Uterus (tissue), 3 donors: ENCODE measurements at regions not wholly inside any gene's neighbourhood (a gene's known extent, or its start where the extent isn't known, plus 50 kb on each side); places are given as distances from the start of the nearest gene placed in this dataset.
"Not testable (repeated sequence)": the region's sequence is repeated elsewhere in the genome, so short reads cannot be mapped to it uniquely, and the experiment has no call there.

ENCODE experiments used
- DNase-seq, 2 donors: peaks; one replicate each; pipeline ENCODE4 v3.0.0-alpha.2; 2019 to 2020
- H3K27ac ChIP-seq, 2 donors: fragments of 200-600 bp; sonication (generic); 1 replicate in 1 of 2; 2 replicates in 1 of 2; pipeline ENCODE4 v1.5.1; 2016 to 2018
- H3K27me3 ChIP-seq, 2 donors: fragments of 200-600 bp; sonication (generic); one replicate each; pipeline ENCODE4 v1.5.1; 2018 to 2019; ENCODE audit warnings: control low read depth in 1 of 2
- H3K36me3 ChIP-seq, 2 donors: fragments of 200-600 bp; sonication (generic); one replicate each; pipeline ENCODE4 v1.5.1; 2019; ENCODE audit warnings: control low read depth in 1 of 2
- H3K4me1 ChIP-seq, 2 donors: fragments of 200-600 bp; sonication (generic); one replicate each; pipeline ENCODE4 v1.5.1; 2018 to 2019; ENCODE audit warnings: control low read depth in 1 of 2
- H3K4me3 ChIP-seq, 2 donors: fragments of 200-600 bp; sonication (generic); 1 replicate in 1 of 2; 2 replicates in 1 of 2; pipeline ENCODE4 v1.5.1; 2018 to 2019; ENCODE audit warnings: mild to moderate bottlenecking in 1 of 2
- H3K9me3 ChIP-seq, 2 donors: fragments of 200-600 bp; sonication (generic); one replicate each; pipeline ENCODE4 v1.5.1; 2019; ENCODE audit warnings: control low read depth in 1 of 2
- POLR2A ChIP-seq, 2 donors: fragments of 450-650 bp; IDR thresholded peaks; one replicate each; pipeline ENCODE4 v1.6.1; 2016; ENCODE audit warnings: antibody characterized with exemption in 2 of 2, mild to moderate bottlenecking in 1 of 2, moderate library complexity in 1 of 2
- intact Hi-C: fragments of 100-400 bp; cut with DNase I; formaldehyde crosslinking; loops from one replicate; pipeline ENCODE4 v1.15.1; 2023; ENCODE audit warnings: low total_unique reads
- TF ChIP-seq, protein P1 (sequence below), 4 experiments: fragments of 200-600 bp in 2 of 4; fragments of 450-650 bp in 2 of 4; sonication (generic) in 2 of 4; IDR thresholded peaks; one replicate each; pipeline ENCODE4 v1.5.1; 2016 to 2019; ENCODE audit warnings: antibody characterized with exemption in 4 of 4, mild to moderate bottlenecking in 2 of 4, moderate library complexity in 1 of 4
- donor health status: DM: yes; HTN: yes; CAD: no.

DNA sequence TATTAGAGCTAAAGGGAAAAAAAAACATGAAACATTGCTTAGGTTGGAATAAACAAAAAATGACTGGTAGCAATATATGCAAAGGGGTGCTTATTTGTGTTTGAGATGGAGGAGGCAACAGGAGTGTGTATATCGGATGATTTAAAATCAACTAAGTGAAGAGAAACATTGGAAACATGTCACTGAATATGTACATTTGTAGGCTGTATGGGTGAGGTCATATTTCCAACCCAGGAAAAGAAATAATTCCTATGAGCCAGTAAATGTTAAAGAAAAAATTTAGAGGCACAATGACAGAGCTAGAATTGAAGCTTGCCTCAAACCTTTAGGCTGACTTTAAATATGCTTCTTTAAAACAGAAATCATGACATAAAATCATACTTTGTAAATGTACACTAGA, 709.0 kb upstream of the SEMA3D start:
- Histone ChIP-seq H3K4me3 (no peak overlapping the region), H3K27ac (no peak overlapping the region), H3K27me3 (no peaks in the 10 kb centered on the region), H3K4me1 (no peaks in the 10 kb centered on the region), H3K36me3 (no peaks in the 10 kb centered on the region), H3K9me3 (no peaks in the 10 kb centered on the region)
- intact Hi-C loops: no loop called here
- no peak for TF ChIP-seq POLR2A (IDR thresholded peaks at IDR 0.05)
- TF ChIP-seq, protein P1, sequence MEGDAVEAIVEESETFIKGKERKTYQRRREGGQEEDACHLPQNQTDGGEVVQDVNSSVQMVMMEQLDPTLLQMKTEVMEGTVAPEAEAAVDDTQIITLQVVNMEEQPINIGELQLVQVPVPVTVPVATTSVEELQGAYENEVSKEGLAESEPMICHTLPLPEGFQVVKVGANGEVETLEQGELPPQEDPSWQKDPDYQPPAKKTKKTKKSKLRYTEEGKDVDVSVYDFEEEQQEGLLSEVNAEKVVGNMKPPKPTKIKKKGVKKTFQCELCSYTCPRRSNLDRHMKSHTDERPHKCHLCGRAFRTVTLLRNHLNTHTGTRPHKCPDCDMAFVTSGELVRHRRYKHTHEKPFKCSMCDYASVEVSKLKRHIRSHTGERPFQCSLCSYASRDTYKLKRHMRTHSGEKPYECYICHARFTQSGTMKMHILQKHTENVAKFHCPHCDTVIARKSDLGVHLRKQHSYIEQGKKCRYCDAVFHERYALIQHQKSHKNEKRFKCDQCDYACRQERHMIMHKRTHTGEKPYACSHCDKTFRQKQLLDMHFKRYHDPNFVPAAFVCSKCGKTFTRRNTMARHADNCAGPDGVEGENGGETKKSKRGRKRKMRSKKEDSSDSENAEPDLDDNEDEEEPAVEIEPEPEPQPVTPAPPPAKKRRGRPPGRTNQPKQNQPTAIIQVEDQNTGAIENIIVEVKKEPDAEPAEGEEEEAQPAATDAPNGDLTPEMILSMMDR (IDR thresholded peaks at IDR 0.05): no peak
- DNase-seq: no peak

DNA sequence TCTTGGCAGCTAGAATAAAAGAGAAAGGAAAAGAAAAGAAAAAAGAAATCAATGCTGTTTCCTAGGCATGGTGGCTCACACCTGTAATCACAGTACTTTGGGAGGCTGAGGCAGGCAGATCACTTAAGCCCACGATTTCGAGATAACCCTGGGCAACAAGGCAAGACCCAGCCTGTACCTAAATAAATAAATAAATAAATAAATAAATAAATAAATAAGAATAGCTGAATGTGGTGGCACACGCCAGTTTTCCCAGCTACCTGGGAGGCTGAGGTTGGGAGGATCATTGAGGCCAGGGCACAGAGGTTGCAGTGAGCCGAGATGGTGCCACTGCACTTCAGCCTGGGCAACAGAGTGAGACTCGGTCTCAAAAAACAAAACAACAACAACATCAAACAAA, 705.0 kb upstream of the SEMA3D start:
- H3K9me3 ChIP-seq, intact Hi-C loops, H3K36me3 ChIP-seq, DNase-seq, H3K27me3 ChIP-seq, H3K4me1 ChIP-seq, H3K4me3 ChIP-seq, H3K27ac ChIP-seq: not testable (repeated sequence)

DNA sequence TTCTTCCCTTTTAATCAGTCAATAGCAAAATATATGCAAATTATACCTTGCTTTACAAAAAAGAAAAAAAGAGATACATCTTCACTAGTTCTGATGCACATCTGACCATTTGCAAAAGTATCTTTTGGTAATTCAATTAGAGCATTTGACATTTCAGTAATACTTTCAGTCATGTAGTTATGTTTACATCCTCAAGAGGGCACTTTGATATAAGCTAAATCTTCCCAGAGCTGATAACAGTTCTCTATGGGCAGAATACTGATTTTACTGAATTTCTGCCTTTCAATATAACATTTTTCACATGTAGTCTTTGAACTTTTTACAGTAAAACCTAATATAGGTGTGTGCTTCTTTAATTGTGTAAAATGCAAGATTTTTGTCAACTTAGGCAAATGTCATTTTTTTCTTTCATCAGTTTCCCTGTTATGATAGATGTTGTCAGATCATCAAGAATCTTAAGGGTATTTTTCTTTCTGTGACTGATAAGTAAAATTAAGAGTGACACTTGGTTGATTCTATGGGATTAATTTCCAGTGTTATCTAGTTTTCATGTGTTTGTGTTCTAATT, 703.5 kb upstream of the SEMA3D start:
- Histone ChIP-seq H3K4me3 (no peak overlapping the region), H3K27ac (no peak overlapping the region), H3K4me1 (no peaks in the 10 kb centered on the region), H3K27me3 (no peaks in the 10 kb centered on the region), H3K36me3 (no peaks in the 10 kb centered on the region), H3K9me3 (no peaks in the 10 kb centered on the region)
- DNase-seq: no peak
- TF ChIP-seq, protein P1 (IDR thresholded peaks at IDR 0.05): peak in 1 of 4 experiments; percentile 10
- TF ChIP-seq POLR2A (IDR thresholded peaks at IDR 0.05): no peak
- intact Hi-C loops: no loop called here

- TF ChIP-seq POLR2A (IDR thresholded peaks at IDR 0.05): no peak
- TF ChIP-seq, protein P1 (IDR thresholded peaks at IDR 0.05): no peak
- H3K36me3 ChIP-seq: no peaks in the 10 kb centered on the region
- no peaks in the 10 kb centered on the region for H3K27me3 ChIP-seq
- no peaks in the 10 kb centered on the region for H3K4me1 ChIP-seq
- H3K27ac ChIP-seq: no peak overlapping the region
- intact Hi-C loops: no loop called here
- no peak overlapping the region for H3K4me3 ChIP-seq
- no peak for DNase-seq
- H3K9me3 ChIP-seq: no peaks in the 10 kb centered on the region
These were observed 700.3 kb upstream of the SEMA3D start for GRCh38 chr7:85887133-85887532.

- Histone ChIP-seq H3K27me3 (no peaks in the 10 kb centered on the region), H3K4me1 (no peaks in the 10 kb centered on the region), H3K9me3 (no peaks in the 10 kb centered on the region), H3K27ac (no peak overlapping the region), H3K4me3 (no peak overlapping the region), H3K36me3 (no peaks in the 10 kb centered on the region)
- intact Hi-C loops: no loop called here
- no peak for DNase-seq
- no peak for TF ChIP-seq POLR2A (IDR thresholded peaks at IDR 0.05)
- TF ChIP-seq, protein P1 (IDR thresholded peaks at IDR 0.05): no peak
These were observed 695.5 kb upstream of the SEMA3D start for GRCh38 chr7:85882335-85882734.

DNA sequence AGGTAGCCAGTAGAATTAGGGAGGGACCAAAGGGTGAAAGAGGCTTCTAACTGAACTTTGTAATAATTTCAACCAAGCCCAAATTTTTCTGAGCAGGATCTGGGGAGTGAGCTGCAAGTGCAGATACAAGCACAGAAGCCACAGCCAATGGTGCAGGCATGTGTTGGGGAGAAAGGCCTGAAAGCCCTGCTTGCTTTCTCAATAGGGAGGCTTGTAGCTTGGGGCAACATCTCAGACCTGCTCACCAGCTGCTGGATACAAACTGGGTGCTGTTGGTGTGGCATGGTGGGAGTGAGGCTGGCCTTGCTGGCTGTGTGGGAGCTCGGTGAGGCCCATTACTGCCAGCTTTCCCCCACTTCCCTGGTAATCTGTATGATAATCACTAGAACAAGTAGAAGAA, 688.5 kb upstream of the SEMA3D start:
- Histone ChIP-seq H3K4me1 (no peaks in the 10 kb centered on the region), H3K27ac (no peak overlapping the region), H3K36me3 (no peaks in the 10 kb centered on the region), H3K4me3 (no peak overlapping the region), H3K9me3 (no peaks in the 10 kb centered on the region), H3K27me3 (no peaks in the 10 kb centered on the region)
- intact Hi-C loops: no loop called here
- no peak for DNase-seq
- TF ChIP-seq POLR2A (IDR thresholded peaks at IDR 0.05): no peak
- TF ChIP-seq, protein P1 (IDR thresholded peaks at IDR 0.05): no peak
